OCI-LY1 (cell line): ENCODE measurements at regions not wholly inside any gene's neighbourhood (a gene's known extent, or its start where the extent isn't known, plus 50 kb on each side); places are given as distances from the start of the nearest gene placed in this dataset.

Source experiments
- EZH2 ChIP-seq: fragments of 200-600 bp; sonication (generic), shearing (Covaris generic); IDR thresholded peaks from 2 replicates; pipeline ENCODE4 v1.8.0; 2017; ENCODE audit warnings: borderline replicate concordance, mixed run types, mild to moderate bottlenecking, antibody characterized with exemption, low read length, moderate library complexity, mixed read lengths
- TF ChIP-seq, protein P1 (sequence below): fragments of 200-600 bp; sonication (generic), shearing (Covaris generic); IDR thresholded peaks from 2 replicates; pipeline ENCODE4 v1.5.1; 2017; ENCODE audit warnings: mild to moderate bottlenecking, antibody characterized with exemption, low read length, moderate library complexity, mixed read lengths

DNA sequence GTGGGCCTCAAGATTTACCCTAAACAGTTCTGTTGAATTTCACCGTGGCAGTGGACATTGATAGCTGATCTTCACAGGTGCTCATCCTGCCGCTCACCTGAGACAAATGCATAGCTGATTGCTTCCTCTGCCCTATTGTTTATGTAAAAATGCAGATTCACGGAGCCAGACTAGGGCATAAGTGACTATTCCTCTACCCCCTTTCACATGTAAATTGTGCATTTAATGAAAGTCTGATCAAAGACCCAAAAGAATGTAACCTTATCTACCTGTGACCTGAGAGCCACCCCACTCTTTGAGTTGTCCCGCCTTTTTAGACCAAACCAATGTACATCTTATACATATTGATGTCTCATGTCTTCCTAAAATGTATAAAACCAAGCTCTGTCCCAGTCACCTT lies 312.4 kb upstream of the CDH5 start:
- TF ChIP-seq, protein P1, sequence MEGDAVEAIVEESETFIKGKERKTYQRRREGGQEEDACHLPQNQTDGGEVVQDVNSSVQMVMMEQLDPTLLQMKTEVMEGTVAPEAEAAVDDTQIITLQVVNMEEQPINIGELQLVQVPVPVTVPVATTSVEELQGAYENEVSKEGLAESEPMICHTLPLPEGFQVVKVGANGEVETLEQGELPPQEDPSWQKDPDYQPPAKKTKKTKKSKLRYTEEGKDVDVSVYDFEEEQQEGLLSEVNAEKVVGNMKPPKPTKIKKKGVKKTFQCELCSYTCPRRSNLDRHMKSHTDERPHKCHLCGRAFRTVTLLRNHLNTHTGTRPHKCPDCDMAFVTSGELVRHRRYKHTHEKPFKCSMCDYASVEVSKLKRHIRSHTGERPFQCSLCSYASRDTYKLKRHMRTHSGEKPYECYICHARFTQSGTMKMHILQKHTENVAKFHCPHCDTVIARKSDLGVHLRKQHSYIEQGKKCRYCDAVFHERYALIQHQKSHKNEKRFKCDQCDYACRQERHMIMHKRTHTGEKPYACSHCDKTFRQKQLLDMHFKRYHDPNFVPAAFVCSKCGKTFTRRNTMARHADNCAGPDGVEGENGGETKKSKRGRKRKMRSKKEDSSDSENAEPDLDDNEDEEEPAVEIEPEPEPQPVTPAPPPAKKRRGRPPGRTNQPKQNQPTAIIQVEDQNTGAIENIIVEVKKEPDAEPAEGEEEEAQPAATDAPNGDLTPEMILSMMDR, result no peak
- no peak for TF ChIP-seq EZH2
